GM12892 (cell line): ENCODE measurements at regions not wholly inside any gene's neighbourhood (a gene's known extent, or its start where the extent isn't known, plus 50 kb on each side); places are given as distances from the start of the nearest gene placed in this dataset.

Source experiments
- POLR2A ChIP-seq: IDR thresholded peaks from 2 replicates; pipeline ENCODE4 v1.6.1; 2011; ENCODE audit warnings: low read depth, low read length, control low read depth
- TAF1 ChIP-seq: IDR thresholded peaks from 2 replicates; pipeline ENCODE4 v1.6.1; 2011; ENCODE audit warnings: low read depth, mild to moderate bottlenecking, control low read depth, low read length, borderline replicate concordance

GRCh38 chr2:118222273-118222594 is 134.0 kb downstream of the INSIG2 start:
- TF ChIP-seq TAF1: no peak
- no peak for TF ChIP-seq POLR2A
